OCI-LY7 (cell line): ENCODE measurements at regions not wholly inside any gene's neighbourhood (a gene's known extent, or its start where the extent isn't known, plus 50 kb on each side); places are given as distances from the start of the nearest gene placed in this dataset.

Experiments used
- BruUV-seq: library from RNA; stranded (reverse); fragments of 400-500 nt; replicated peaks from 2 replicates; lab custom pipeline; 2021; lab: Mats Ljungman, UMichigan
- CTCF ChIA-PET: fragments of 300-600 bp; sonication (Branson Sonifier 250); formaldehyde crosslinking; loops from one replicate; lab custom pipeline; 2022; ENCODE audit warnings: antibody characterized with exemption; ENCODE audit not compliant: unreplicated experiment; lab: Charles Lee
- POLR2A ChIA-PET: fragments of 300-600 bp; sonication (Branson Sonifier 250); formaldehyde crosslinking; loops from one replicate; lab custom pipeline; 2022; ENCODE audit warnings: antibody characterized with exemption; lab: Charles Lee
- DNase-seq: peaks from one replicate; pipeline ENCODE4 v3.0.0-alpha.2; 2015; ENCODE audit warnings: low spot score
- H2AFZ ChIP-seq: fragments of 200-600 bp; sonication (generic), shearing (Covaris generic); 2 replicates; pipeline ENCODE4 v1.6.1; 2014; ENCODE audit warnings: mild to moderate bottlenecking, antibody characterized with exemption, low read length, moderate library complexity
- H3K27ac ChIP-seq: fragments of 200-600 bp; sonication (generic); 2 replicates; pipeline ENCODE4 v1.5.1; 2014; ENCODE audit warnings: mixed run types, low read depth, mild to moderate bottlenecking, moderate library complexity, low read length, inconsistent platforms; ENCODE audit not compliant: poor library complexity, severe bottlenecking
- H3K36me3 ChIP-seq: fragments of 200-600 bp; sonication (generic); 2 replicates; pipeline ENCODE4 v1.6.1; 2014; ENCODE audit warnings: mild to moderate bottlenecking, antibody characterized with exemption, low read length, moderate library complexity, mixed read lengths; ENCODE audit not compliant: insufficient read depth
- H3K4me1 ChIP-seq: fragments of 200-600 bp; sonication (generic); 2 replicates; pipeline ENCODE4 v1.5.1; 2014; ENCODE audit warnings: mild to moderate bottlenecking, low read length; ENCODE audit not compliant: insufficient read depth, poor library complexity, severe bottlenecking
- H3K4me2 ChIP-seq: fragments of 200-600 bp; sonication (generic); 2 replicates; pipeline ENCODE4 v1.6.1; 2014; ENCODE audit warnings: mild to moderate bottlenecking, low read length
- H3K4me3 ChIP-seq: fragments of 200-600 bp; sonication (generic); 2 replicates; pipeline ENCODE4 v1.5.1; 2014; ENCODE audit warnings: mild to moderate bottlenecking, low read depth, low read length; ENCODE audit not compliant: poor library complexity, severe bottlenecking
- H3K79me2 ChIP-seq: fragments of 200-600 bp; sonication (generic); 2 replicates; pipeline ENCODE4 v1.6.1; 2016; ENCODE audit warnings: low read depth, mild to moderate bottlenecking, low read length, moderate library complexity, mixed read lengths; ENCODE audit not compliant: insufficient read depth
- H3K9me2 ChIP-seq: fragments of 200-600 bp; sonication (generic); 2 replicates; pipeline ENCODE4 v1.6.1; 2016; ENCODE audit warnings: mild to moderate bottlenecking, low read length, mixed read lengths; ENCODE audit not compliant: insufficient read depth
- H3K9me3 ChIP-seq: fragments of 200-600 bp; sonication (generic); 2 replicates; pipeline ENCODE4 v1.6.1; 2014; ENCODE audit warnings: mild to moderate bottlenecking, mixed run types, low read length, mixed read lengths
- H4K20me1 ChIP-seq: fragments of 200-600 bp; sonication (generic); 2 replicates; pipeline ENCODE4 v1.6.1; 2014; ENCODE audit warnings: mild to moderate bottlenecking, antibody characterized with exemption, low read length, moderate library complexity, mixed read lengths; ENCODE audit not compliant: insufficient read depth
- CTCF ChIP-seq: fragments of 200-600 bp; sonication (generic); conservative IDR thresholded peaks from 2 replicates; pipeline ENCODE4 v1.5.1; 2014; ENCODE audit warnings: mild to moderate bottlenecking, antibody characterized with exemption, low read length, moderate library complexity, mixed read lengths
- EZH2phosphoT487 ChIP-seq: fragments of 200-600 bp; sonication (generic); IDR thresholded peaks from 2 replicates; pipeline ENCODE4 v1.6.1; 2018; ENCODE audit warnings: low read depth, borderline replicate concordance, mild to moderate bottlenecking, mixed run types, antibody characterized with exemption, low read length, moderate library complexity, mixed read lengths
- intact Hi-C: fragments of 100-400 bp; cut with micrococcal nuclease; formaldehyde crosslinking; loops from one replicate; pipeline ENCODE4 v1.10.0; 2022; ENCODE audit not compliant: unreplicated experiment

GRCh38 chr10:85535926-85536325, 830.7 kb downstream of the GRID1 start:
- Histone ChIP-seq H3K4me1 (no peaks in the 10 kb centered on the region), H3K27ac (no peak overlapping the region), H3K9me2 (no peaks in the 10 kb centered on the region), H3K4me2 (no peak overlapping the region), H3K9me3 (no peaks in the 10 kb centered on the region), H2AFZ (no peak overlapping the region), H3K4me3 (no peak overlapping the region), H3K79me2 (no peaks in the 10 kb centered on the region), H3K36me3 (no peaks in the 10 kb centered on the region), H4K20me1 (no peaks in the 10 kb centered on the region)
- ChIA-PET POLR2A (no interaction called here), CTCF (no interaction called here)
- no peak for DNase-seq
- no peak for TF ChIP-seq EZH2phosphoT487
- TF ChIP-seq CTCF = no peak
- intact Hi-C loops = no loop called here
- no TSS peak for BruUV-seq

GRCh38 chr10:85537561-85537960, 829.0 kb downstream of the GRID1 start:
- ChIA-PET CTCF (no interaction called here), POLR2A (no interaction called here)
- no peak overlapping the region for H3K4me2 ChIP-seq
- no peak overlapping the region for H3K4me3 ChIP-seq
- intact Hi-C loops = no loop called here
- no peak for DNase-seq
- no peak overlapping the region for H3K27ac ChIP-seq
- H4K20me1 ChIP-seq = no peaks in the 10 kb centered on the region
- TF ChIP-seq CTCF (no peak), EZH2phosphoT487 (no peak)
- no peaks in the 10 kb centered on the region for H3K9me2 ChIP-seq
- no TSS peak for BruUV-seq
- no peaks in the 10 kb centered on the region for H3K36me3 ChIP-seq
- H2AFZ ChIP-seq = no peak overlapping the region
- H3K9me3 ChIP-seq = no peaks in the 10 kb centered on the region
- no peaks in the 10 kb centered on the region for H3K4me1 ChIP-seq
- no peaks in the 10 kb centered on the region for H3K79me2 ChIP-seq

GRCh38 chr10:85538601-85539000, 828.0 kb downstream of the GRID1 start:
- Histone ChIP-seq H3K9me2 (no peaks in the 10 kb centered on the region), H2AFZ (no peak overlapping the region), H3K4me2 (no peak overlapping the region), H4K20me1 (no peaks in the 10 kb centered on the region), H3K27ac (no peak overlapping the region), H3K36me3 (no peaks in the 10 kb centered on the region), H3K4me3 (no peak overlapping the region), H3K4me1 (no peaks in the 10 kb centered on the region), H3K9me3 (no peaks in the 10 kb centered on the region), H3K79me2 (no peaks in the 10 kb centered on the region)
- ChIA-PET CTCF (no interaction called here), POLR2A (no interaction called here)
- intact Hi-C loops = no loop called here
- BruUV-seq = no TSS peak
- TF ChIP-seq EZH2phosphoT487 (no peak), CTCF (no peak)
- no peak for DNase-seq
